Prostate gland (tissue), 2 donors: ENCODE measurements at regions not wholly inside any gene's neighbourhood (a gene's known extent, or its start where the extent isn't known, plus 50 kb on each side); places are given as distances from the start of the nearest gene placed in this dataset.

Experiments used
- POLR2A ChIP-seq: fragments of 450-650 bp; IDR thresholded peaks from one replicate; pipeline ENCODE4 v1.6.1; 2016; ENCODE audit warnings: antibody characterized with exemption, mild to moderate bottlenecking
- POLR2AphosphoS5 ChIP-seq: sonication (generic); formaldehyde crosslinking; IDR thresholded peaks from one replicate; pipeline ENCODE4 v1.6.1; 2017; ENCODE audit warnings: antibody characterized with exemption
- TF ChIP-seq, protein P1 (sequence below), 4 experiments: fragments of 200-600 bp in 2 of 4; fragments of 450-650 bp in 2 of 4; sonication (generic) in 2 of 4; IDR thresholded peaks; 1 replicate in 3 of 4; 2 replicates in 1 of 4; pipeline ENCODE4 v1.5.1; 2016 to 2019; ENCODE audit warnings: antibody characterized with exemption in 4 of 4, mild to moderate bottlenecking in 2 of 4, moderate library complexity in 2 of 4

DNA sequence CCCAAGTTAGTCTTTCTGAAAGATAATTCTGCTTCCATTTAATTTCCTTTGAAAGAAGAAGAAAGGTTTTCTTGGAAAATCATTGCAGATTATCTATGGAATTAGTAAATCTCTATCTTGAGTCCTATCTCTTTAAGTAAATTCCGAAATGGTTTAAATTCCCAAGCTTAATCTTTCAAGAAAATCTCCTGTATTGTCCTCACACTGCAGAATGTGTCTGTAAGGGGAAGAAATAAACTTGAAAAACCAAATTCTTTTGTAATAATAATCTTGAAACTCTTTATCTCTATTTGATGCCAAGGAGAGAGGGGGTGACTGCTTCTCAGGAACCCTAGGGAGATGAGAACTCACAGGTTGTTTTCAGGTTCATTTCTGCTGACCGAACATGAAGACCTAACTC is 150.8 kb upstream of the ARHGAP28 start:
- TF ChIP-seq, protein P1, sequence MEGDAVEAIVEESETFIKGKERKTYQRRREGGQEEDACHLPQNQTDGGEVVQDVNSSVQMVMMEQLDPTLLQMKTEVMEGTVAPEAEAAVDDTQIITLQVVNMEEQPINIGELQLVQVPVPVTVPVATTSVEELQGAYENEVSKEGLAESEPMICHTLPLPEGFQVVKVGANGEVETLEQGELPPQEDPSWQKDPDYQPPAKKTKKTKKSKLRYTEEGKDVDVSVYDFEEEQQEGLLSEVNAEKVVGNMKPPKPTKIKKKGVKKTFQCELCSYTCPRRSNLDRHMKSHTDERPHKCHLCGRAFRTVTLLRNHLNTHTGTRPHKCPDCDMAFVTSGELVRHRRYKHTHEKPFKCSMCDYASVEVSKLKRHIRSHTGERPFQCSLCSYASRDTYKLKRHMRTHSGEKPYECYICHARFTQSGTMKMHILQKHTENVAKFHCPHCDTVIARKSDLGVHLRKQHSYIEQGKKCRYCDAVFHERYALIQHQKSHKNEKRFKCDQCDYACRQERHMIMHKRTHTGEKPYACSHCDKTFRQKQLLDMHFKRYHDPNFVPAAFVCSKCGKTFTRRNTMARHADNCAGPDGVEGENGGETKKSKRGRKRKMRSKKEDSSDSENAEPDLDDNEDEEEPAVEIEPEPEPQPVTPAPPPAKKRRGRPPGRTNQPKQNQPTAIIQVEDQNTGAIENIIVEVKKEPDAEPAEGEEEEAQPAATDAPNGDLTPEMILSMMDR (IDR thresholded peaks at IDR 0.05) = no peak
- no peak for TF ChIP-seq POLR2AphosphoS5
- no peak for TF ChIP-seq POLR2A
